K562 (cell line): ENCODE measurements at regions not wholly inside any gene's neighbourhood (a gene's known extent, or its start where the extent isn't known, plus 50 kb on each side); places are given as distances from the start of the nearest gene placed in this dataset.

Experiments
- ATAC-seq: fragments of 200-7000 bp; cut with Tn5 transposase; 3 replicates; pipeline ENCODE4 v1.9.1; 2020; ENCODE audit warnings: moderate library complexity
- BruUV-seq: library from RNA; stranded (reverse); fragments of 400-500 nt; replicated peaks from 2 replicates; lab custom pipeline; 2021; lab: Mats Ljungman, UMichigan
- CTCF ChIA-PET: fragments of 300-600 bp; formaldehyde crosslinking; extraction: SDS; loops from one replicate; lab custom pipeline; 2021; ENCODE audit warnings: low intra/inter-chr PET ratio; lab: Yijun Ruan, JAX
- POLR2A ChIA-PET: fragments of 300-600, 350-650 bp; sonication (Branson Sonifier 250); formaldehyde crosslinking; extraction: SDS; loops from one replicate; lab custom pipeline; 2021; ENCODE audit warnings: antibody characterized with exemption, inconsistent platforms; lab: Yijun Ruan, JAX
- DNase-seq, 4 experiments: peaks; one replicate each; pipeline versions ENCODE4 v3.0.0 to v3.0.0-alpha.2; 2011 to 2018; ENCODE audit warnings: low spot score in 3 of 4, mixed read lengths in 3 of 4; ENCODE audit errors: extremely low read depth in 1 of 4
- FAIRE-seq: peaks from 2 replicates; lab custom pipeline; 2011; peaks lifted over from hg19 to GRCh38; lab: Jason Lieb, UNC
- H2AFZ ChIP-seq: 2 replicates; pipeline ENCODE4 v1.6.0; 2011; ENCODE audit warnings: low read depth, low read length, control low read depth, inconsistent platforms
- H3K27ac ChIP-seq: fragments of 200-600 bp; 3 replicates; pipeline ENCODE4 v1.8.0; 2011; ENCODE audit warnings: low read depth, mild to moderate bottlenecking, control low read depth, inconsistent platforms, low read length, moderate library complexity, mixed read lengths; ENCODE audit errors: extremely low read depth
- H3K27me3 ChIP-seq, 2 experiments: fragments of 300-600 bp in 1 of 2; 2 replicates in 1 of 2; 3 replicates in 1 of 2; pipeline versions ENCODE4 v1.6.0 to v1.8.0; 2011; ENCODE audit warnings: inconsistent platforms in 2 of 2, low read length in 2 of 2, mild to moderate bottlenecking in 1 of 2, mixed read lengths in 1 of 2, moderate library complexity in 1 of 2; ENCODE audit not compliant: control insufficient read depth in 2 of 2, insufficient read depth in 2 of 2
- H3K36me3 ChIP-seq: fragments of 300-600 bp; 3 replicates; pipeline ENCODE4 v1.8.0; 2011; ENCODE audit warnings: mild to moderate bottlenecking, low read length, inconsistent platforms; ENCODE audit not compliant: control insufficient read depth, insufficient read depth
- H3K4me1 ChIP-seq, 2 experiments: fragments of 200-600 bp in 1 of 2; replicated peaks in 1 of 2; 2 replicates in 1 of 2; 3 replicates in 1 of 2; pipeline versions ENCODE4 v1.5.1 to v1.8.0; 2011; ENCODE audit warnings: inconsistent platforms in 2 of 2, low read length in 2 of 2, mild to moderate bottlenecking in 1 of 2, mixed read lengths in 1 of 2, moderate library complexity in 1 of 2; ENCODE audit not compliant: control insufficient read depth in 2 of 2, insufficient read depth in 2 of 2
- H3K4me2 ChIP-seq: 2 replicates; pipeline ENCODE4 v1.6.1; 2011; ENCODE audit warnings: low read length, control low read depth, inconsistent platforms, mixed read lengths; ENCODE audit not compliant: insufficient read depth
- H3K4me3 ChIP-seq: fragments of 200-600 bp; sonication (generic), shearing (Covaris generic); 2 replicates; pipeline ENCODE4 v1.5.1; 2016; ENCODE audit warnings: control low read depth, inconsistent platforms
- H3K79me2 ChIP-seq: fragments of 200-600 bp; 3 replicates; pipeline ENCODE4 v1.8.0; 2011; ENCODE audit warnings: low read length, inconsistent platforms; ENCODE audit not compliant: control insufficient read depth, insufficient read depth
- H3K9ac ChIP-seq, 2 experiments: 2 replicates each; pipeline versions ENCODE4 v1.6.0 to v1.6.1; 2011; ENCODE audit warnings: low read depth in 2 of 2, low read length in 2 of 2, control low read depth in 1 of 2, inconsistent platforms in 1 of 2, mild to moderate bottlenecking in 1 of 2, mixed read lengths in 1 of 2; ENCODE audit not compliant: insufficient read depth in 1 of 2
- H3K9me1 ChIP-seq: one replicate; pipeline ENCODE4 v1.6.0; 2011; ENCODE audit warnings: inconsistent platforms, mild to moderate bottlenecking, low read length, moderate library complexity; ENCODE audit not compliant: control insufficient read depth, insufficient read depth
- H3K9me3 ChIP-seq: replicated peaks from 2 replicates; pipeline ENCODE4 v1.5.1; 2011; ENCODE audit warnings: low read depth, low read length, inconsistent platforms; ENCODE audit not compliant: control insufficient read depth, insufficient read depth
- H4K20me1 ChIP-seq: replicated peaks from 2 replicates; pipeline ENCODE4 v1.6.1; 2011; ENCODE audit warnings: low read length, inconsistent platforms, mixed read lengths; ENCODE audit not compliant: control insufficient read depth, insufficient read depth
- BMI1 ChIP-seq: fragments of 150-350 bp; IDR thresholded peaks from 2 replicates; pipeline ENCODE4 v1.6.1; 2014; ENCODE audit warnings: low read length
- E2F8 ChIP-seq: fragments of 450-650 bp; IDR thresholded peaks from 2 replicates; pipeline ENCODE4 v1.7.1; 2018; ENCODE audit warnings: mild to moderate bottlenecking, low read depth; ENCODE audit not compliant: partially characterized antibody
- ETV5 ChIP-seq: sonication (generic); formaldehyde crosslinking; IDR thresholded peaks from 2 replicates; pipeline ENCODE4 v1.4.0; 2020; ENCODE audit warnings: low read depth, mild to moderate bottlenecking, missing genetic modification reagents
- HSF4 ChIP-seq: fragments of 250-450 bp; sonication (Bioruptor Pico); IDR thresholded peaks from 2 replicates; pipeline ENCODE4 v2.1.2; 2022; ENCODE audit warnings: mild to moderate bottlenecking, moderate library complexity, borderline replicate concordance
- KAT7 ChIP-seq: sonication (generic); formaldehyde crosslinking; IDR thresholded peaks from 2 replicates; pipeline ENCODE4 v1.8.0; 2022; ENCODE audit warnings: missing genetic modification reagents, mild to moderate bottlenecking, borderline replicate concordance
- MAFF ChIP-seq: IDR thresholded peaks from 2 replicates; pipeline ENCODE4 v1.6.1; 2012; ENCODE audit warnings: low read length, improper control_type of control experiment
- MAX ChIP-seq: sonication (generic); formaldehyde crosslinking; IDR thresholded peaks from 2 replicates; pipeline ENCODE4 v1.9.0; 2022; ENCODE audit warnings: mild to moderate bottlenecking, missing genetic modification reagents
- NCOA2 ChIP-seq, 2 experiments: fragments of 450-650 bp; IDR thresholded peaks; 2 replicates each; pipeline ENCODE4 v1.6.1; 2018; ENCODE audit warnings: mild to moderate bottlenecking in 2 of 2, moderate library complexity in 1 of 2; ENCODE audit not compliant: partially characterized antibody in 2 of 2
- SMAD1 ChIP-seq: fragments of 150-350 bp; IDR thresholded peaks from 2 replicates; pipeline ENCODE4 v1.6.1; 2014; ENCODE audit warnings: low read length, low read depth; ENCODE audit not compliant: partially characterized antibody
- STAT5A ChIP-seq: IDR thresholded peaks from 2 replicates; pipeline ENCODE4 v1.6.1; 2012; ENCODE audit warnings: low read length, inconsistent platforms, borderline replicate concordance
- ZBTB1 ChIP-seq: sonication (generic); formaldehyde crosslinking; IDR thresholded peaks from 2 replicates; pipeline ENCODE4 v1.8.1; 2023; ENCODE audit warnings: missing genetic modification reagents, low read depth, mild to moderate bottlenecking, borderline replicate concordance
- ZNF3 ChIP-seq: fragments of 250-450 bp; sonication (Bioruptor Pico); IDR thresholded peaks from 2 replicates; pipeline ENCODE4 v1.5.0; 2021; ENCODE audit warnings: mild to moderate bottlenecking, moderate library complexity
- ZNF75A ChIP-seq: fragments of 450-650 bp; formaldehyde crosslinking; IDR thresholded peaks from 2 replicates; pipeline ENCODE4 v1.4.0; 2020; ENCODE audit warnings: mild to moderate bottlenecking
- WGBS: fragments of 100-300 bp; shearing (Covaris generic); methylation state at CpG from one replicate; pipeline ENCODE4 v1.1.6; 2016; ENCODE audit warnings: low coverage, mixed read lengths; ENCODE audit not compliant: insufficient coverage; ENCODE audit errors: missing lambda C conversion rate; 5-methylcytosine and 5-hydroxymethylcytosine counted together
- in situ Hi-C: fragments of 300-500 bp; cut with MboI; formaldehyde crosslinking; loops from 4 replicates; pipeline ENCODE4 v1.15.0; 2018; ENCODE audit warnings: inconsistent platforms, mixed read lengths
- intact Hi-C: fragments of 100-400 bp; cut with micrococcal nuclease; formaldehyde crosslinking; loops from 2 replicates; pipeline ENCODE4 v1.14.2; 2022

GRCh38 chr1:90200646-90201205 is 205.8 kb downstream of the ZNF326 start:
- no peaks in the 10 kb centered on the region for H3K9me3 ChIP-seq
- no peak overlapping the region for H3K4me2 ChIP-seq
- no peaks in the 10 kb centered on the region for H3K9me1 ChIP-seq
- 0% methylated on average over 5 of the region's 5 CpGs for WGBS
- H3K4me3 ChIP-seq = no peak overlapping the region
- intact Hi-C loops (no loop called here), in situ Hi-C loops (no loop called here)
- no TSS peak for BruUV-seq
- no peak overlapping the region for H3K9ac ChIP-seq
- DNase-seq (no peak), FAIRE-seq (no peak), ATAC-seq (no peak)
- no peak for TF ChIP-seq BMI1
- TF ChIP-seq STAT5A = no peak
- TF ChIP-seq HSF4 (CRISPR knock-in tag) = no peak
- no peaks in the 10 kb centered on the region for H4K20me1 ChIP-seq
- POLR2A ChIA-PET = no interaction called here
- H3K36me3 ChIP-seq = no peaks in the 10 kb centered on the region
- H2AFZ ChIP-seq = no peak overlapping the region
- H3K27me3 ChIP-seq = no peaks in the 10 kb centered on the region; a peak in 1 of 5 replicates
- H3K4me1 ChIP-seq = no peaks in the 10 kb centered on the region
- no peak overlapping the region for H3K27ac ChIP-seq
- CTCF ChIA-PET = no interaction called here
- H3K79me2 ChIP-seq = no peaks in the 10 kb centered on the region

GRCh38 chr1:90198616-90199332 is 203.9 kb downstream of the ZNF326 start:
- POLR2A ChIA-PET = interaction anchor here (1.4 kb wide), 1 partner anchor 9 kb away, joined by 7 read pairs; no protein-coding TSS in a partner anchor
- H3K9ac ChIP-seq = no peak overlapping the region
- H3K4me3 ChIP-seq = no peak overlapping the region
- no peaks in the 10 kb centered on the region for H3K79me2 ChIP-seq
- ATAC-seq (no peak), DNase-seq (no peak), FAIRE-seq (no peak)
- H3K9me3 ChIP-seq = no peaks in the 10 kb centered on the region
- intact Hi-C loops (no loop called here), in situ Hi-C loops (no loop called here)
- no TSS peak for BruUV-seq
- H3K27me3 ChIP-seq = no peaks in the 10 kb centered on the region; a peak in 1 of 5 replicates
- CTCF ChIA-PET = no interaction called here
- no peak overlapping the region for H3K27ac ChIP-seq
- under 1% methylated on average over 13 of the region's 13 CpGs for WGBS
- no peak overlapping the region for H3K4me2 ChIP-seq
- H3K4me1 ChIP-seq = no peaks in the 10 kb centered on the region
- no peaks in the 10 kb centered on the region for H3K36me3 ChIP-seq
- H2AFZ ChIP-seq = no peak overlapping the region
- no peaks in the 10 kb centered on the region for H4K20me1 ChIP-seq
- H3K9me1 ChIP-seq = no peaks in the 10 kb centered on the region
- TF ChIP-seq KAT7 (CRISPR knock-in tag) (no peak), ZNF75A (CRISPR knock-in tag) (no peak), ZBTB1 (CRISPR knock-in tag) (no peak), MAX (CRISPR knock-in tag) (no peak), ZNF3 (CRISPR knock-in tag) (no peak), ETV5 (CRISPR knock-in tag) (no peak), E2F8 (no peak), MAFF (no peak), NCOA2 (IDR thresholded peaks at IDR 0.05; ENCODE audit: partially characterized antibody in 2 of 2) (no peak), SMAD1 (no peak)
